Adrenal gland (tissue), 5 donors: ENCODE measurements at regions not wholly inside any gene's neighbourhood (a gene's known extent, or its start where the extent isn't known, plus 50 kb on each side); places are given as distances from the start of the nearest gene placed in this dataset.
"Not testable (repeated sequence)": the region's sequence is repeated elsewhere in the genome, so short reads cannot be mapped to it uniquely, and the experiment has no call there.

ENCODE experiments used
- POLR2A ChIP-seq, 2 donors: fragments of 450-650 bp; IDR thresholded peaks; one replicate each; pipeline ENCODE4 v1.6.1; 2017; ENCODE audit warnings: antibody characterized with exemption in 2 of 2, mild to moderate bottlenecking in 2 of 2, moderate library complexity in 1 of 2
- TF ChIP-seq, protein P1 (sequence below), 6 experiments: fragments of 450-650 bp in 4 of 6; fragments of 200-600 bp in 2 of 6; sonication (generic) in 1 of 6; IDR thresholded peaks; 1 replicate in 5 of 6; 2 replicates in 1 of 6; pipeline versions ENCODE4 v1.5.1 to v1.8.0; 2016 to 2021; ENCODE audit warnings: antibody characterized with exemption in 6 of 6, mild to moderate bottlenecking in 2 of 6, moderate library complexity in 1 of 6
- donor health status: DM: no; HTN: no; CAD: no.

DNA sequence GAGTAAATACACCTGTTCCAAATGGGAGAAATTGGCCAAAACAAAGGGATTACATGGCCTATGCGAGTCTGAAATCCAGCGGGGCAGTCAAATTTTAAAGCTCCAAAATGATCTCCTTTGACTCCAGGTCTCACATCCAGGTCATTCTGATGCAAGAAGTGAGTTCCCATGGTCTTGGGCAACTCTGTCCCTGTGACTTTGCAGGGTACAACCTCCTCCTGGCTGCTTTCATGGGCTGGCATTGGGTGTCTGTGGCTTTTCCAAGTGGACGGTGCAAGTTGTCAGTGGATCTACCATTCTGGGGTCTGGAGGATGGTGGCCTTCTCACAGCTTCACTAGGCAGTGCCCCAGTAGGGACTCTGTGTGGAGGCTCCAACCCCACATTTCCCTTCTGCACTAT lies 144.3 kb upstream of the BARHL2 start:
- TF ChIP-seq POLR2A (IDR thresholded peaks at IDR 0.05): not testable (repeated sequence)
- TF ChIP-seq, protein P1, sequence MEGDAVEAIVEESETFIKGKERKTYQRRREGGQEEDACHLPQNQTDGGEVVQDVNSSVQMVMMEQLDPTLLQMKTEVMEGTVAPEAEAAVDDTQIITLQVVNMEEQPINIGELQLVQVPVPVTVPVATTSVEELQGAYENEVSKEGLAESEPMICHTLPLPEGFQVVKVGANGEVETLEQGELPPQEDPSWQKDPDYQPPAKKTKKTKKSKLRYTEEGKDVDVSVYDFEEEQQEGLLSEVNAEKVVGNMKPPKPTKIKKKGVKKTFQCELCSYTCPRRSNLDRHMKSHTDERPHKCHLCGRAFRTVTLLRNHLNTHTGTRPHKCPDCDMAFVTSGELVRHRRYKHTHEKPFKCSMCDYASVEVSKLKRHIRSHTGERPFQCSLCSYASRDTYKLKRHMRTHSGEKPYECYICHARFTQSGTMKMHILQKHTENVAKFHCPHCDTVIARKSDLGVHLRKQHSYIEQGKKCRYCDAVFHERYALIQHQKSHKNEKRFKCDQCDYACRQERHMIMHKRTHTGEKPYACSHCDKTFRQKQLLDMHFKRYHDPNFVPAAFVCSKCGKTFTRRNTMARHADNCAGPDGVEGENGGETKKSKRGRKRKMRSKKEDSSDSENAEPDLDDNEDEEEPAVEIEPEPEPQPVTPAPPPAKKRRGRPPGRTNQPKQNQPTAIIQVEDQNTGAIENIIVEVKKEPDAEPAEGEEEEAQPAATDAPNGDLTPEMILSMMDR (IDR thresholded peaks at IDR 0.05): not testable (repeated sequence)
